Effector memory CD4-positive, alpha-beta T cell (primary cell): ENCODE measurements at regions not wholly inside any gene's neighbourhood (a gene's known extent, or its start where the extent isn't known, plus 50 kb on each side); places are given as distances from the start of the nearest gene placed in this dataset.

ENCODE experiments used
- DNase-seq, 3 donors: peaks; one replicate each; pipeline ENCODE4 v3.0.0-alpha.2; 2020
- H3K27ac ChIP-seq: 2 replicates; pipeline ENCODE4 v1.7.0; 2013; ENCODE audit warnings: mild to moderate bottlenecking, low read length, moderate library complexity; ENCODE audit not compliant: insufficient read depth, poor library complexity, severe bottlenecking
- H3K27me3 ChIP-seq: replicated peaks from 2 replicates; pipeline ENCODE4 v1.7.0; 2013; ENCODE audit warnings: mild to moderate bottlenecking, low read length; ENCODE audit not compliant: insufficient read depth, control insufficient read depth, poor library complexity, severe bottlenecking
- H3K36me3 ChIP-seq: 2 replicates; pipeline ENCODE4 v1.7.0; 2013; ENCODE audit warnings: mild to moderate bottlenecking, low read length, moderate library complexity; ENCODE audit not compliant: control insufficient read depth, insufficient read depth
- H3K4me1 ChIP-seq: 2 replicates; pipeline ENCODE4 v1.7.0; 2013; ENCODE audit warnings: low read length, mild to moderate bottlenecking; ENCODE audit not compliant: control insufficient read depth, insufficient read depth, poor library complexity, severe bottlenecking
- H3K4me3 ChIP-seq: 2 replicates; pipeline ENCODE4 v1.7.0; 2013; ENCODE audit warnings: low read length, low read depth, mild to moderate bottlenecking; ENCODE audit not compliant: insufficient read depth, poor library complexity, severe bottlenecking
- H3K9me3 ChIP-seq: 2 replicates; pipeline ENCODE4 v1.7.0; 2013; ENCODE audit warnings: mild to moderate bottlenecking, low read length, moderate library complexity; ENCODE audit not compliant: control insufficient read depth

DNA sequence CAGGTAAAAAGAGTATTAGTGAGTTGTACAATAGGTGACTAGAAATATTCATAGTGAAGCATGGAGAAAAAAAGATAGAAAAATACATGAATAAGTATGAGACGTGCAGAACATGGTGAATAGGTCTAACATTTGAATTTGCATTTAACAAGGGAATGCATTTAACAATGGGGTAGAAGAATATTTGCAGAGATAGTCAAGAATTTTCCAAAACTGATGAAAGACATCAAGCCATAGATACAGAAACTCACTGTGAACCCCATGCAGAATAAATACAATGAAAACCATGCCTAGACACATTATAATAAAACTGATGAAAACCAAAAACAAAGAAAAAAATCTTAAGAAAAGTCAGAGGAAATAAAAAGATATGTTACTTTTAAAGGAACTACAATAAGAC, 184.8 kb downstream of the KTN1 start:
- no peak overlapping the region for H3K27ac ChIP-seq
- H3K27me3 ChIP-seq = no peaks in the 10 kb centered on the region
- no peaks in the 10 kb centered on the region for H3K36me3 ChIP-seq
- no peaks in the 10 kb centered on the region for H3K4me1 ChIP-seq
- no peak overlapping the region for H3K4me3 ChIP-seq
- DNase-seq = no peak
- no peaks in the 10 kb centered on the region for H3K9me3 ChIP-seq

DNA sequence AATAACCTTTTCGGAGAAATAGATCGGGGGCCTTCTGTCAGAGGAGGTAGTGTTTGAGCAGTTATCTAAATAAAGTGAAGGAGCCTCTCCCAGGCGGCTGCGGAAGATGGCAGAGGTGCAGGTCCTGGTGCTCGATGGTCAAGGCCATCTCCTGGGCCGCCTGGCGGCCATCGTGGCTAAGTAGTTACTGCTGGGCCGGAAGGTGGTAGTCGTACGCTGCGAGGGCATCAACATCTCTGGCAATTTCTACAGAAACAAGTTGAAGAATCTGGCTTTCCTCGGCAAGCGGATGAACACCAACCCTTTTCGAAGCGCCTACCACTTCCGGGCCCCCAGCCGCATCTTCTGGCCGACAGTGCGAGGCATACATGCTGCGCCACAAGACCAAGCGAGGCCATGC, 186.1 kb downstream of the KTN1 start:
- Histone ChIP-seq H3K36me3 (no peaks in the 10 kb centered on the region), H3K9me3 (no peaks in the 10 kb centered on the region), H3K27ac (no peak overlapping the region), H3K4me1 (no peaks in the 10 kb centered on the region), H3K27me3 (no peaks in the 10 kb centered on the region), H3K4me3 (no peak overlapping the region)
- DNase-seq = no peak

DNA sequence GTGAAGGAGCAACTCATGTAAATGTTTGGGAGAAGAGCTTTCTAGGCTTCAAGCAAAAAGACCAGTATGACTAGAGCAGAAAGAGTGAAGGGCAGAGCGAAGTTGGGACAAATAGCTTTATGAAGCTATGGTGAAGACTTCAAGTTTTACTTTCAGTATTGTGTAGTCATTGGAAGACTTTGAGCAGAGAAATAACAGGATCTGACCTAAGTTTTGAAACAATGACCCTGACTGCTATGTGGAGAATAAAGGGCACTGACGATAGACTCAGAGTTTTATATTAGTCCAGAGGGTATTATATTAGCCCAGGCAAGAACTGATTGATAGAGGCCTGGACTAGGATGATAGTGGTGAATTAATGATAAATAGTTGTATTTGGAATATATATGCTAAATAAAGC, 187.3 kb downstream of the KTN1 start:
- Histone ChIP-seq H3K36me3 (no peaks in the 10 kb centered on the region), H3K4me1 (no peaks in the 10 kb centered on the region), H3K27me3 (no peaks in the 10 kb centered on the region), H3K4me3 (no peak overlapping the region), H3K9me3 (no peaks in the 10 kb centered on the region), H3K27ac (no peak overlapping the region)
- DNase-seq = no peak

DNA sequence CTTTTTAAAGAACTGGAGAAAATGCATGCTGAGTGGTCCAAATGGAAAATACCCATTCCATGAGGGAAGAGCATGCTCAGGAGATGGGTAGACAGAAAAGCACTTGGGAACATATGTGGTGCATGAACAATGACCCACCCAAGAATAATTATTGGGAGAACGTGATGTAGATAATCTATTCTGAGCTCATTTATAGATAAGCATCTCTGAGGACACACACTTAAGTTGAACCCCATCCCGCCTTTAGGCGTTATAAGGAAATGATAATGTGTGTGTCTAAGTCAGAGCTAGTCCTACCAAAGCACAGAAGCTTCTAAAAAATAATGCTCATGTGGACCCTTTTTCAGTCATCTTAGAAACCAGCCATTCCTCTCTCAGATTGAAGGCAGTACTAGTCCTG, 189.9 kb downstream of the KTN1 start:
- no peak for DNase-seq

DNA sequence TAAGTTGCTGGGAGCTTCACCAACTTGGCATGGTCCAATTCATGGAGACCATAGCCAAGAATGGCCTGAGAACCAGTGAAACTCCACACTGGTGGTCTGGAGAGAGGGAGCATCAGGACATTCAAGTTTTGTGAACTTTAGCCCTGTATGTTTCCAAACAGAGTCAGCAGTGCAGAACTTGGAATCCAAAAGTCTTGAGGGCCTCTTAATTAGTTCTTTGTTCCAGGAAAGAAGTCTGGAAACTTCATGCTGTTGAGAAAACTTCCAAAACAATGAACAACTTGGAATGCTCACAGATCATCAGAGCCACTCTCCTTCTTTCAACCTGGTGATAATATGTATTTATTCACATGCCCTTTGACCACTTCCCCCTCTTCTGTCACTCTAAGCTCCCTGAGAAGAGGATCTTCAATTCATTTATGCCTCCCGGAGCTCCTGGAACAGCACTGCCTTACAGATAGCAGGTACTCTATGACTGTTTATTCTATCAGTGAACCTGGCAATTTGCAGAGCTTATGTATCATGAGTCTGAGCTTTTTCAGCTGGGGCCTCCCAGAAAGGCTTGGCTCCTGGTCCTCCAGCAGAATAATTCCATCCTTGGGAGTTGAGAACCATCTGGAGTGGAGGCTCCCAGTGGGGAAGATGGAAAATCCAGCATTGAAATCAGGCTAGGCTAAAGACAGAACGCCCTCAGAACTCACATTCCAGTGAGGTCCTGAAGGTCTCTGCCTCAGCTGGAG, 191.4 kb downstream of the KTN1 start:
- no peak for DNase-seq
- Histone ChIP-seq H3K27me3 (no peaks in the 10 kb centered on the region), H3K4me1 (no peaks in the 10 kb centered on the region), H3K4me3 (no peak overlapping the region), H3K36me3 (no peaks in the 10 kb centered on the region), H3K9me3 (no peaks in the 10 kb centered on the region), H3K27ac (no peak overlapping the region)

More for the DNA sequence above, 189.9 kb downstream of the KTN1 start:
- no peaks in the 10 kb centered on the region for H3K27me3 ChIP-seq
- no peak overlapping the region for H3K27ac ChIP-seq
- H3K4me3 ChIP-seq = no peak overlapping the region
- H3K4me1 ChIP-seq = no peaks in the 10 kb centered on the region
- H3K36me3 ChIP-seq = no peaks in the 10 kb centered on the region
- no peaks in the 10 kb centered on the region for H3K9me3 ChIP-seq

DNA sequence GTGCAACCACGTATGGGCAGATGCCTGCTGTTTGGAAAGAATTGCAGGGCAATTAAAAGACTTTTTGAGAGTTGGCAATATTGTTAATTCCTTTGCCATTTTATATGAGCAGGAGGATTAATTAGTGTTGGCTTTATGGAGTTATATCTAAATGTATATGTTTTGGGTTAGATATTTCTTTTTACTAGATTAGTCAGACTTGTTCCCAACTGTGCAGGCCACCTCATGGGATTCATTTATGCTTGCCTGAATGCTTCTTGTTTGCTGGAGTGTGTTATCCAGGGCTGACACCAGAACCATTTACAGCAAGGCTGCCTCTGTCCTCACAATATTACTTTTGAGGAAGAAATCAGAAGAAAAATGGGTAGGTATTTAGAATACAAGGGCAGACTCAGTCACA, 192.5 kb downstream of the KTN1 start:
- H3K4me3 ChIP-seq = no peak overlapping the region
- no peaks in the 10 kb centered on the region for H3K4me1 ChIP-seq
- no peaks in the 10 kb centered on the region for H3K9me3 ChIP-seq
- H3K27me3 ChIP-seq = no peaks in the 10 kb centered on the region
- DNase-seq = no peak
- H3K27ac ChIP-seq = no peak overlapping the region
- H3K36me3 ChIP-seq = no peaks in the 10 kb centered on the region

DNA sequence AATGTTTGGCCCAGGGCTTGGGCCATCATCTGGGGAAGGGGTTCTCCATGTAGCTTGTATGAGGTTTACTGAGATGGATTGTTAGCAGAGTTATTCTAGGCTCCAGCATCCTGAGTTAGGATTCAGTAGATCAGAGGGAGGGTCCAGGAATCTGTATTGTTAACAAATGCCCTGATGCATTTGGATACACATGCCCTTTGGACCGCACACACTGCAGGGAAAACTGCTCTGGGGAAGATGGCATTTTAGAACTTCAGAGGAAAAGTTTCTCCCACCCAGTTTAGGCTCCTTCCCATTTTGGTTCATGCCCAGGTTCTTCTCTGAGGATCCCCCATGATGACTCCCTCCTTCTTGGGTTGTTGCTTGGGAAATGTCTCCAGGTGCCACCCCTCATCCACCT, 193.3 kb downstream of the KTN1 start:
- H3K36me3 ChIP-seq = no peaks in the 10 kb centered on the region
- no peaks in the 10 kb centered on the region for H3K4me1 ChIP-seq
- DNase-seq = no peak
- H3K9me3 ChIP-seq = no peaks in the 10 kb centered on the region
- H3K27ac ChIP-seq = no peak overlapping the region
- H3K4me3 ChIP-seq = no peak overlapping the region
- H3K27me3 ChIP-seq = no peaks in the 10 kb centered on the region

DNA sequence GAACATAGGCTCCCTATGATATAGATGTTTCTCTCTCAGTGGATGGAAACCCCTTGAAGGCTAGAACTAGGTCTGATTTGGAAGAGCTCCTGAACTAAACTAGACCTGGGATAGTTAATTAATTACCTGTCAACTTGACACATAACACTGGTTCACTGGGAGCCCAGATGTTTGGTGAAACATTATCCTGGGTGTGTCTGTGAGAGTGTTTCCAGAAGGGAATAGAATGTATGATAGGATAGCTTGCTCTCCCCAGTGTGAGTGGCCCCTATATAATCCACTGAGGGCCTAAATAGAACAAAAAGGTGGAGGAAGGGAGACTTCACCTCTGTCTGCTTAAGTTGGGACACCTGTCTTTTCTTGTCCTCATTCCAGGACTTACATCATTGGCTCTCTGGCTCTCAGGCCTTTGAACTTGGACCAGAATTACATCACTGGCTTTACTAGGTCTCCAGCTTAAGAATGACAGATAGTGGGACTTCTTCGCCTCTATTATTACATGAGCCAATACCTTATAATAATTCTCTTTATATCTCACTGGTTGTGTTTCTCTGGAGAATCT, 194.1 kb downstream of the KTN1 start:
- no peak overlapping the region for H3K4me3 ChIP-seq
- no peaks in the 10 kb centered on the region for H3K36me3 ChIP-seq
- H3K9me3 ChIP-seq = no peaks in the 10 kb centered on the region
- H3K27ac ChIP-seq = no peak overlapping the region
- DNase-seq = no peak
- no peaks in the 10 kb centered on the region for H3K4me1 ChIP-seq
- no peaks in the 10 kb centered on the region for H3K27me3 ChIP-seq

DNA sequence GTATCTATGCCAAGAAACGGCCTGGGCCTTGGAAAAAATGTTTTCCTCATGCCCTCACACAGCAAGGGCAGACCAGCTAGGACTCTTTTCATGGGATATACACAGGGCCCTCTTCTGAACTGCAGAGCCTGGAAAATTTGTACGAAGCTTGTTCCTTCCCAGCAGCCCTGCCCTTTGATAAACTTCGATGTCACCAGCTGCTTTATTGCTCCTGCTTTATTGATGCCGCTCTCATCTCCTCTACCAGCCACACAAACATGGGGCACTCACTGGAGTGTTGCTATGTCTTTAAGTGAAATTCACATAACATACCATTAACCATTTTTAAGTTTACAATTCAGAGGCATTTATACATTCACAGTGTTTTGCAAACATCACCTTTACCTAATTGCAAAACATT, 197.9 kb downstream of the KTN1 start:
- Histone ChIP-seq H3K27ac (no peak overlapping the region), H3K4me1 (no peaks in the 10 kb centered on the region), H3K27me3 (no peaks in the 10 kb centered on the region), H3K4me3 (no peak overlapping the region), H3K36me3 (no peaks in the 10 kb centered on the region), H3K9me3 (no peaks in the 10 kb centered on the region)
- DNase-seq = no peak

DNA sequence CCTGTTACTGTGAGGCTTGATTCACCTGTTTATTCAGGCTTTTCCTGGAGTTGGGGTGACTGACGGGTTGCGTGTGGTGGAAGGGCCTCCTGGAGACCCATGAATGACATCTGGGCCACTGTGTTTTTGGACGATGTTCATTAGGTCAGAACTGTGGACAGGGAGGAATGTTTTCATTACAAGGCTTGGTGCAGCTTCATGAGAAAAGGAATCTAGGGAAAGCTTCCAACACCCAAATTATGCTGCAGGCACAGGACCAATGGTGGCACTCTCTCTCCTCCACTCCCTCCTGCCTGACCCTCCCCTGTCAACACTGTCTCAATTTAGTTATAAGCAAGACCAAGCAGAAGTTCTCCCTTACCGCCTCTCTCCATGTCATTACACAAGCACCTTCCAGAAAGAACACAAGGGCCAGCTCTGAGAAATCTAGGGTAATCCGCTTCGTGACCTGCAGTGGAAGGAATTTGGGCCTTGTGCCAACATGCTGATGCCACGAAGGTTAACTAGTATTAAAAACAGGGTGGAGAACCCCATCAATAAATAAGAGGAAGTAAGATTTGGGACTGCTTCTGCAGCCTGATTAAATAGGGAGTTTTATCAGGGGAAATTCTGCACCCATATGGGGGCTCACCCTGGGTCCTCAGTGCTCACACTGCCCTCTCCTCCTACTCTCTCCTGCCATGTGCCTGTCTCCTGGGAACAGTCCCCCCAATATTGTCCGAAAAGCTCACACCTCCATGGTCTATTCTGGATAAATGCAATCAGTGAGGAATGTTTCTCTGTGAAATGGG, 200.3 kb downstream of the KTN1 start:
- Histone ChIP-seq H3K36me3 (no peaks in the 10 kb centered on the region), H3K4me1 (no peaks in the 10 kb centered on the region), H3K4me3 (no peak overlapping the region), H3K27me3 (no peaks in the 10 kb centered on the region), H3K27ac (no peak overlapping the region), H3K9me3 (no peaks in the 10 kb centered on the region)
- no peak for DNase-seq
